ENCODE measurements at regions not wholly inside any gene's neighbourhood (a gene's known extent, or its start where the extent isn't known, plus 50 kb on each side); places are given as distances from the start of the nearest gene placed in this dataset.

- DNase-seq (ENCODE audit: low spot score) (no peak), ATAC-seq (no peak)
- intact Hi-C loops (cut with DNase I): no loop called here
Observed at GRCh38 chr2:138155304-138155703, 191.0 kb downstream of the HNMT start.

- intact Hi-C loops (cut with DNase I): no loop called here
- DNase-seq (ENCODE audit: low spot score): no peak
- ATAC-seq: no peak
Observed at GRCh38 chr2:138157372-138157771, 193.1 kb downstream of the HNMT start.

GRCh38 chr2:138170485-138170884 lies 206.2 kb downstream of the HNMT start:
- intact Hi-C loops (cut with DNase I): no loop called here
- ATAC-seq (no peak), DNase-seq (ENCODE audit: low spot score) (no peak)

- intact Hi-C loops (cut with DNase I): no loop called here
- DNase-seq (ENCODE audit: low spot score) (no peak), ATAC-seq (no peak)
Observed at GRCh38 chr2:138171244-138171643, 207.0 kb downstream of the HNMT start.

GRCh38 chr2:138175066-138175465 lies 210.8 kb downstream of the HNMT start:
- intact Hi-C loops (cut with DNase I): no loop called here
- ATAC-seq: no peak
- no peak for DNase-seq (ENCODE audit: low spot score)

DNA sequence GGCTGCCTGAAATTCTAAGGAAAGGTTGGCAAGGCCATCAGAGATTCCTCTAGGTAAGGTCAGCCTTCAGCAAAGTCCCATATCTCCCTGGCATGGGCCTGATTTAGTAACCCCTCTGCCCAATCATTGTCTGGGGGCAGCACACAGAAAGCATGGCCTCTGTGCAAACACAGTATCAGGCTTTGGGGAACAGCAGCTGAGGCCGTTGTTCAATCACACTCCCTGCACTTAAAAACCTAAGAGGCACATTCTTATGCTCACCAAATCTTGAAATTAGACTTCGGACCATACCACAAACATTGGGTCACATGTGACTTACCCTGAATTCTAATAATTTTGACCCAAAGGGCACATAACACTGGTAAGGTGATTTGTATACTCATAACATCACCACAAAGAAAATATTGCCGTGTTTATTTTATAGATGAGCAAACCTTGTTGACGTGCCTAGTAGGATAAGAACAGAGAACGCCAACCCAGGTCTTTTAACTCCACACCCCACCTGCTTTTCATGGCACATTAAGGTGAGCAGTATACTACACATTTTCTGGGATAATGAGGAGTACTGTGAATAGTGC lies 212.7 kb downstream of the HNMT start:
- ATAC-seq: no peak
- intact Hi-C loops (cut with DNase I): no loop called here
- no peak for DNase-seq (ENCODE audit: low spot score)

DNA sequence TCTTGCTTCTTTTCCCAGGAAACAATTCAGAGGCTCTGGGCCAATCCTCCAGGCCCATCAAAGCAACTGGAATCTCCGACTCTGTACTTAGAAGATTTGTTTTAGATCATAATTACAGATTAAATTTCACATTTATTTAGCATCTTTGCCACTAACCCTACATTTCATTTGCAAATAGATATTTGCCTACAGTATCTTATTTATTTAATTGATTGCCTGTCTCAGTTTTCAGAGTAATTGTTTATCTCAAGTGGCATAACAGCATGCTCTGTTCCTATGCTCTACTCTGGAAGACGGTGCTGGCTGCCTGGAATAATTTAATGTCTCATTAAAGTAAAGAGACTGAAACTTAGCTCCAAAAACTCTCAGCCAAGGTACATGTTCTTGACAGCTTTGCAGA lies 213.4 kb downstream of the HNMT start:
- no peak for DNase-seq (ENCODE audit: low spot score)
- no peak for ATAC-seq
- intact Hi-C loops (cut with DNase I): no loop called here

- intact Hi-C loops (cut with DNase I): no loop called here
- DNase-seq (ENCODE audit: low spot score) (no peak), ATAC-seq (no peak)
Observed at GRCh38 chr2:138180692-138181386, 216.6 kb downstream of the HNMT start.

DNA sequence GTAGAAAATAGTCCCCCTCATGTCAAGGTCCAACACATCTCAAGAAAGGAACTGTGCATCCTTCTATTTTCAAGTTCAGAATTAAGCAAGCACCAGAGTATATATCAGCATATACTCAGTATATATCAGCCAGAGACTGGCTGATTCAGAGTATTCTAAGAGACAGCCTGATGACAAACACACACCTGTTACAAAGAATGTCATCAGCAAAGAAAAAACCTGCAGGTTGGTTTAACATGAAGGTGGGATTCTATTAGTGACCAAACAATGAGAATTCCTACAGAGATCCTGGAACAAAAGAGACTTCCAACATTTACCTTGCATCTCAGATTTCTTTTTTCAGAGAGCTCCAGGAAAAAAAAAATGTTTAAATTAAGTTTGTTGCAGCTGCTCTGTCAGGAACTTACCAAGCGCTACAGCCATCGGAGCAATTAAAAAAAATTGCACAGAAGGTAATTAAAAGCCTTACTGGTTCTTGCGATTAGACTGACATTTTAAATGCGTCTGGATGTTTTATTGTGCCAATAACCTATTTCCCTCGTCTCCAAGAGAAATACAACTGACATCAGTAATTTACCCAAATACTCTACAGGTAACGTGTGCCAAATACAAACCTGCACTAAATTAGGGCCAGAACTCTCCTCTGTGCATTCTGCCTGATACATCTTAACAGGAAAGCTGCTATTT lies 218.1 kb downstream of the HNMT start:
- DNase-seq (ENCODE audit: low spot score) (no peak), ATAC-seq (no peak)
- intact Hi-C loops (cut with DNase I): no loop called here

DNA sequence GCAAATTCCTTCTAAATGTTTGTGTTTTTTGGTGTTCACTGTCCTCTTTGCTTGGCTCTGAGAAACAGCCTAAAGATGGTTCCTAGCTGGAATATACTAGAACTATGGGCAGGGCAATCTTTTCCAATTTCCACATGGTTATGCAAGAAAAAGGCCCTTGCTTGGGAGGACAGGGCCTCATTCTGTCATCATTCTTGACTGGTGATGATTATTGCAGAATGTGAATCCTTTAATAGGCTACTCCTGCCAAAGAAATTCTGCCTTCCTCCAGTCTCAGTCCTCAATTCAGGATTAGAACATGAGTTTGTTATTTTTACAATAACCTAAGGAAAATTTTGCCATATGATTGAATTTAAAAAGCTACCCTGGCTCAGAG lies 218.7 kb downstream of the HNMT start:
- ATAC-seq: peak; percentile 57
- DNase-seq (ENCODE audit: low spot score): no peak
- intact Hi-C loops (cut with DNase I): no loop called here

DNA sequence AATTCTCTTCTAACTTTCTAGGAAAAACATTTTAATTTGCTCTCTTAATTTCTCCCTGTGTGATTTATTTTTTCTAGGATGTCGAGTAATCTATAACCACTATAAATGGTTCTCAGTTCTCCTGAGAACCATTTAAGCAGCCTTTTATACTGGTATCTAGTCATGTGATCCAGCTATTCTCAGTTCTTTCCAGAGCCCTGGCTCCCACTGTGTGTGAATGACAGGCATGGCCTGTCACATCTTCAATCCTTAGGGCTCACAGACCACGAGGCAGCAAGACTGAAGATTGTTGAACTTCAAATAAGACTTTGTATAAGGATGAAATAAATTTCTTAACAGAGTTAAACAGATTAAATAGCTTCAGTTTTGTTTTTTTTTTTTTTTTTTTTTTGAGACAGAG lies 219.4 kb downstream of the HNMT start:
- ATAC-seq (no peak), DNase-seq (ENCODE audit: low spot score) (no peak)
- intact Hi-C loops (cut with DNase I): no loop called here

- intact Hi-C loops (cut with DNase I): no loop called here
- ATAC-seq (no peak), DNase-seq (ENCODE audit: low spot score) (no peak)
Observed at GRCh38 chr2:138184428-138184827, 220.2 kb downstream of the HNMT start.

DNA sequence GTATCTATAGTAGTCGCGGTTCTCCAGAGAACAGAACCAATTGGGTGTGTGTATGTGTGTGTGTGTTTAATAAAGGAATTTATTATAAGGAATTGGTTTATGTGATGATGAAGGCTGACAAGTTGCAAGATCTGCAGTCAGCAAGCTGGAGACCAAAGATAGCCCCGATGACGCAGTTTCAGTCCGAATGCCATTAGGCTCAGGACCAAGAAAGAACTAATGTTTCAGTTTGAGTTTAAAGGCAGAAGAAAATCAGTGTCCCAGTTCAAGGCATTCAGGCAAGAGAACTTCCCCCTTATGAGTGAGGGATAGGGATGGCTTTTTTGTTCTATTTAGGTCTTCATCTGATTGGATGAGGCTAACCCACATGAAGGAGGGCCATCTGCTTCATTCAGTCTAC lies 221.6 kb downstream of the HNMT start:
- DNase-seq (ENCODE audit: low spot score) (no peak), ATAC-seq (no peak)
- intact Hi-C loops (cut with DNase I): no loop called here

DNA sequence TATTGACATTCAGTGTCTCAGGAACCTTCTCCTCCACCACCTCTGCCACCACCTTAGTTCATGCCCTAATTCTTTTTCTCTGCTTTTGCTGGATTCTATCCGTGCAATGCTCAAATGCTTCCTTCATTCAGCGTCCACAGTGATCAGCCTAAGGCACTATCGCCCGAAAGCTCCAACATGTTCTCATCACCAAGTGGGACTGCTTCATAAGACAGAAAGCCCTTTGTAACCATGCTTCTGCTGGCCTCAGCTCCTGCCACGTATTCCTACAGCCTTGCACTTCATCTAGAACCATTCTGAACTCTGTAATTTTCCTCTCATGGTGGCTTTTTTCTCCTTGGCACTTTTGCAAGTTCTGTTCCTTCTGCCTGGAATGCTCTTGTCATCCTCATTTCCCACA lies 222.9 kb downstream of the HNMT start:
- no peak for ATAC-seq
- intact Hi-C loops (cut with DNase I): no loop called here
- no peak for DNase-seq (ENCODE audit: low spot score)

DNA sequence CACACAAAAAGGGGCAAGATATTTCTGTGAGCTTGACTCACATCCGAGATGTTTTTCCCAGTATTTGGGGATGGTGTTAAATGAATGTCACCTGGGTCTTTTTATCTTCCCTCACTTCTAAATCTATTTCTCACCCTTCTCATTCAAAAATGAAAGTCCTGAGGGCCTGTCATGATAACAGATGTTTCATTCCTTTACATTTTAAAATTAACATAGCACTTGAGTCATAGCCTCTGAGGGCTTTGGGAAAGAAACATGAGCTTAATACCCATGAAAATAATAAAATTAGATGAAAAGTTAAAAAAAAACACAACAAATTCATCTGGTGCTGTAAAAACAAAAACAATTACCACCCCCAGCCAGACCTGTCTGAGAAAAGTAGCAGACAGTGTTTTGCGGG lies 226.7 kb downstream of the HNMT start:
- DNase-seq (ENCODE audit: low spot score) (no peak), ATAC-seq (no peak)
- intact Hi-C loops (cut with DNase I): loop anchor here (5.0 kb wide), 1 partner anchor 1681 kb away; no protein-coding TSS in a partner anchor

DNA sequence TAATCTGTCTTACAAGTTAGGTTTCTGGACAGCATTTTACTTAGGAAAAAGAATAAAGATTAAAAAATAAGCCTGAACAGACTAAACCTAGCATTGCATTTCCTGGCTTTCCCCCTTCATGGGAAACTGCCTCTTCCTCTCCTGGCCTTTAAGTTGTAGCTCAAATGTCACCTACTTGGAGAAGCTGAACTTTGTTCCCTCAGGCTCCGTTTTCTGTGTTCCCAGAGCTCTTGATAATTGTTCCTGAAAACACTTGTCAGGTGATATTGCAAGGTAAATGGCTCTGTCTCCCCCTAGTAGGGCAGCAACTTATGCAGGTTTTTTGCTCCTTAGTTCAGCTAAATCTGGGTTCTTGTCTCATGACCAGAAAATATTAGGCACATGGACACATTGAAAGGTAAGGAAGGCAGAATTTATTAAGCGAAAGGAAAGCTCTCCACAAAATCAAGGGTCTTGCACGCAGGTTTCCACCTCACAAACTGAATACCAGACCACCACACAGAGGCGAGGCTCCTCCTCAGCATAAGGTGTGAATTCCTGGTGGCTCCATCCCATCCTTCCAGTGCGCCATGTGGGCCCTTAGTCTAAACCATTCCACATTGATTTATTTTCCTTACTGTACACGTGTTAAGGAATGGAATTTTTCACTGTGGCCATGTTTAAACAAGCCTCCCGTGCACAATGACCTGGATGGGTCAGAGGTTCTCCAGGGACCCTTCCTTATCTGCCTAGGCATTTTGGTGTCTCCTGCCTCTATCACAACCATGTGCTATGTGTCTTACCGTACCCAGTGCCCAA lies 229.3 kb downstream of the HNMT start:
- intact Hi-C loops (cut with DNase I): loop anchor here (5.0 kb wide), 1 partner anchor 1679 kb away; no protein-coding TSS in a partner anchor
- no peak for DNase-seq (ENCODE audit: low spot score)
- no peak for ATAC-seq

GRCh38 chr2:138201286-138201685 lies 237.0 kb downstream of the HNMT start:
- ATAC-seq (no peak), DNase-seq (ENCODE audit: low spot score) (no peak)
- intact Hi-C loops (cut with DNase I): no loop called here

DNA sequence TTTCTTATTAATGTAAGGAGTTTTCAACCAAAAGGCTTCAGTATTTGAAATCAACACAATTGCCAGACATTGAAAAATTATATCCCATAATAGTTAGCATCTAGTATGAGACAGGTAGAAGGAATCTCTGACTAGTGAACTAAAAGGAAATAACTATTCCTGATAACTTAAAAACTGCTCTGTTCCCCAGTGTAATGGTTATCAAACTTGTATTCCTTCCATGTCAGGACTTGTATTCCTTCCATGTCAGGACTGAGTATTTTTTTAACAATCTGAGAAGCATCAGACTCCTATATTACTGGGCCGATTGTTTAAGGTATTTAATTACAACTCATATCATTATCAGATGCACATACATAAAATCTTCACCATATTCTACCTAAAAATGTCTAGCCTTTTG lies 238.5 kb downstream of the HNMT start:
- no peak for ATAC-seq
- no peak for DNase-seq (ENCODE audit: low spot score)
- intact Hi-C loops (cut with DNase I): no loop called here

DNA sequence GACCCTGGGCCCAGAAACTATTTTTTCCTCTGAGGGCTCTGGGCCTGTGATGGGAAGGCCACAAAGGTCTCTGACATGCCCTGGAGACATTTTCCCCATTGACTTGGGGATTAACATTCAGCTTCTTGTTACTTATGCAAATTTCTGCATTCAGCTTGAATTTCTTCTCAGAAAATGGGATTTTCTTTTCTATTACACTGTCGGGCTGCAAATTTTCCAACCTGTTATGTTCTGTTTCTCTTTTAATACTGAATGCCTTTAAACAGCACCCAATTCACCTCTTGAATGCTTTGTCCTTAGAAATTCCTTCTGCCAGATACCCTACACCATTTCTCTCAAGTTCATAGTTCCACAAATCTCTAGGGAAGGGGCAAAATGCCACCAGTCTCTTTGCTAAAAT lies 241.0 kb downstream of the HNMT start:
- intact Hi-C loops (cut with DNase I): no loop called here
- DNase-seq (ENCODE audit: low spot score) (no peak), ATAC-seq (no peak)

All from sciatic nerve (tissue), 2 donors.